A549 (cell line): ENCODE measurements at regions not wholly inside any gene's neighbourhood (a gene's known extent, or its start where the extent isn't known, plus 50 kb on each side); places are given as distances from the start of the nearest gene placed in this dataset.

ENCODE experiments used
- ATAC-seq, 2 experiments: fragments of 200-7000 bp in 1 of 2; fragments of >200 bp in 1 of 2; cut with Nextera tagmentation in 1 of 2; cut with Tn5 transposase in 1 of 2; 3 replicates each; pipeline versions ENCODE4 v1.8.0 to v1.9.1; 2018 to 2020; ENCODE audit warnings: mild to moderate bottlenecking in 1 of 2, moderate library complexity in 1 of 2
- CTCF ChIA-PET: fragments of 300-600 bp; sonication (Branson Sonifier 250); formaldehyde crosslinking; extraction: SDS; loops from one replicate; lab custom pipeline; 2021; ENCODE audit warnings: antibody characterized with exemption, inconsistent platforms; lab: Yijun Ruan, JAX
- POLR2A ChIA-PET: fragments of 350-600 bp; formaldehyde crosslinking; extraction: SDS; loops from one replicate; lab custom pipeline; 2021; ENCODE audit warnings: antibody characterized with exemption, inconsistent platforms; lab: Yijun Ruan, JAX
- DNase-seq, 2 experiments: peaks; one replicate each; pipeline versions ENCODE4 v3.0.0 to v3.0.0-alpha.2; 2011 to 2016; ENCODE audit warnings: low read depth in 1 of 2, low spot score in 1 of 2
- FAIRE-seq: peaks from 2 replicates; lab custom pipeline; 2011; peaks lifted over from hg19 to GRCh38; lab: Jason Lieb, UNC
- H3K27ac ChIP-seq, 2 experiments: fragments of >200 bp; sonication (Bioruptor Twin); formaldehyde crosslinking; 3 replicates each; pipeline ENCODE4 v1.5.1; 2016 to 2017
- H3K4me1 ChIP-seq: fragments of >200 bp; sonication (Bioruptor Twin); formaldehyde crosslinking; 3 replicates; pipeline ENCODE4 v1.6.1; 2016
- H3K4me2 ChIP-seq: fragments of >200 bp; sonication (Bioruptor Twin); formaldehyde crosslinking; 3 replicates; pipeline ENCODE4 v1.6.1; 2016
- H3K4me3 ChIP-seq: fragments of >200 bp; sonication (Bioruptor Twin); formaldehyde crosslinking; 3 replicates; pipeline ENCODE4 v1.5.1; 2016
- H3K9me3 ChIP-seq: fragments of >200 bp; sonication (Bioruptor Twin); formaldehyde crosslinking; 3 replicates; pipeline ENCODE4 v1.6.1; 2016
- BHLHE40 ChIP-seq: IDR thresholded peaks from 2 replicates; pipeline ENCODE4 v1.6.1; 2012; ENCODE audit warnings: low read depth, low read length, inconsistent platforms
- CBX8 ChIP-seq: fragments of 200-600 bp; sonication (generic); IDR thresholded peaks from 2 replicates; pipeline ENCODE4 v1.6.1; 2016
- CEBPB ChIP-seq, 2 experiments: fragments of >200 bp in 1 of 2; sonication (Bioruptor Twin) in 1 of 2; formaldehyde crosslinking in 1 of 2; IDR thresholded peaks; 2 replicates each; pipeline ENCODE4 v1.6.1; 2012 to 2016
- CHD4 ChIP-seq: fragments of 200-600 bp; sonication (generic); IDR thresholded peaks from 2 replicates; pipeline ENCODE4 v1.6.1; 2016; ENCODE audit warnings: antibody characterized with exemption, mild to moderate bottlenecking, borderline replicate concordance
- EHF ChIP-seq: fragments of 250-450 bp; sonication (Bioruptor Pico); IDR thresholded peaks from 2 replicates; pipeline ENCODE4 v1.5.0; 2020; ENCODE audit warnings: mild to moderate bottlenecking
- EP300 ChIP-seq, 2 experiments: fragments of >200 bp; sonication (Bioruptor Twin); formaldehyde crosslinking; IDR thresholded peaks; 2 replicates in 1 of 2; 3 replicates in 1 of 2; pipeline ENCODE4 v1.6.1; 2016 to 2017
- FOSB ChIP-seq: fragments of 250-450 bp; sonication (Bioruptor Pico); IDR thresholded peaks from 2 replicates; pipeline ENCODE4 v1.5.0; 2020; ENCODE audit warnings: mild to moderate bottlenecking, moderate library complexity
- FOXS1 ChIP-seq: fragments of 250-450 bp; sonication (Bioruptor Pico); IDR thresholded peaks from 2 replicates; pipeline ENCODE4 v1.5.0; 2020; ENCODE audit warnings: mild to moderate bottlenecking, moderate library complexity
- GATA3 ChIP-seq: IDR thresholded peaks from 2 replicates; pipeline ENCODE4 v1.6.1; 2012; ENCODE audit warnings: borderline replicate concordance
- HOXB13 ChIP-seq: fragments of 250-450 bp; sonication (Bioruptor Pico); IDR thresholded peaks from 2 replicates; pipeline ENCODE4 v1.5.0; 2020; ENCODE audit warnings: low read depth, mild to moderate bottlenecking, moderate library complexity
- HOXB5 ChIP-seq: fragments of 250-450 bp; sonication (Bioruptor Pico); IDR thresholded peaks from 2 replicates; pipeline ENCODE4 v1.5.0; 2020; ENCODE audit warnings: mild to moderate bottlenecking, moderate library complexity
- JUN ChIP-seq, 2 experiments: fragments of >200 bp; sonication (Bioruptor Twin); formaldehyde crosslinking; IDR thresholded peaks; 2 replicates in 1 of 2; 3 replicates in 1 of 2; pipeline ENCODE4 v1.6.1; 2016 to 2017
- JUNB ChIP-seq: fragments of >200 bp; sonication (Bioruptor Twin); formaldehyde crosslinking; IDR thresholded peaks from 2 replicates; pipeline ENCODE4 v1.6.1; 2016
- KDM1A ChIP-seq: fragments of 200-600 bp; sonication (generic); IDR thresholded peaks from 2 replicates; pipeline ENCODE4 v1.6.1; 2016; ENCODE audit warnings: low read depth, mild to moderate bottlenecking
- KDM5A ChIP-seq: fragments of 200-600 bp; sonication (generic); IDR thresholded peaks from 2 replicates; pipeline ENCODE4 v1.6.1; 2016; ENCODE audit warnings: antibody characterized with exemption, mild to moderate bottlenecking
- MAFK ChIP-seq: fragments of 450-650 bp; IDR thresholded peaks from 2 replicates; pipeline ENCODE4 v1.6.1; 2014; ENCODE audit not compliant: partially characterized antibody
- MAZ ChIP-seq: fragments of 150-350 bp; IDR thresholded peaks from 2 replicates; pipeline ENCODE4 v1.6.1; 2014; ENCODE audit warnings: antibody characterized with exemption, low read depth, low read length, borderline replicate concordance
- MYC ChIP-seq: IDR thresholded peaks from 2 replicates; pipeline ENCODE4 v1.6.1; 2012; ENCODE audit warnings: mild to moderate bottlenecking, inconsistent platforms, low read length, improper control_type of control experiment, borderline replicate concordance
- NFE2L2 ChIP-seq: fragments of 150-350 bp; conservative IDR thresholded peaks from 2 replicates; pipeline ENCODE4 v1.6.1; 2014; ENCODE audit warnings: low read length
- RAD21 ChIP-seq, 2 experiments: fragments of >200 bp in 1 of 2; sonication (Bioruptor Twin) in 1 of 2; formaldehyde crosslinking in 1 of 2; IDR thresholded peaks in 1 of 2; conservative IDR thresholded peaks in 1 of 2; 2 replicates in 1 of 2; 3 replicates in 1 of 2; pipeline ENCODE4 v1.6.1; 2012 to 2018; ENCODE audit warnings: inconsistent platforms in 1 of 2
- RARB ChIP-seq: fragments of 250-450 bp; sonication (Bioruptor Pico); IDR thresholded peaks from 2 replicates; pipeline ENCODE4 v1.8.0; 2021; ENCODE audit warnings: mild to moderate bottlenecking, moderate library complexity
- RFX5 ChIP-seq: fragments of 450-650 bp; IDR thresholded peaks from 2 replicates; pipeline ENCODE4 v1.7.1; 2014; ENCODE audit warnings: antibody characterized with exemption, mild to moderate bottlenecking, moderate library complexity
- SMC3 ChIP-seq: fragments of >200 bp; sonication (Bioruptor Twin); formaldehyde crosslinking; IDR thresholded peaks from 3 replicates; pipeline ENCODE4 v1.6.1; 2018; ENCODE audit warnings: inconsistent platforms
- SREBF2 ChIP-seq: fragments of 450-650 bp; IDR thresholded peaks from 2 replicates; pipeline ENCODE4 v1.6.1; 2014; ENCODE audit warnings: mild to moderate bottlenecking, moderate library complexity
- ZFP36 ChIP-seq: fragments of 450-650 bp; IDR thresholded peaks from 2 replicates; pipeline ENCODE4 v1.6.1; 2014; ENCODE audit warnings: borderline replicate concordance; ENCODE audit not compliant: partially characterized antibody
- ZSCAN20 ChIP-seq: fragments of 250-450 bp; sonication (Bioruptor Pico); IDR thresholded peaks from 2 replicates; pipeline ENCODE4 v1.8.0; 2022; ENCODE audit warnings: mild to moderate bottlenecking, moderate library complexity
- WGBS: methylation state at CpG from one replicate; pipeline ENCODE4 v1.1.6; 2017; ENCODE audit errors: missing lambda C conversion rate; 5-methylcytosine and 5-hydroxymethylcytosine counted together
- TF ChIP-seq, protein P1 (sequence below): fragments of >200 bp; sonication (Bioruptor Twin); formaldehyde crosslinking; IDR thresholded peaks from 3 replicates; pipeline ENCODE4 v1.5.1; 2016
- TF ChIP-seq, protein P2 (sequence below): fragments of 250-450 bp; sonication (Bioruptor Pico); IDR thresholded peaks from 2 replicates; pipeline ENCODE4 v1.5.0; 2021; ENCODE audit warnings: mild to moderate bottlenecking, moderate library complexity, borderline replicate concordance
- TF ChIP-seq, protein P3 (sequence below): IDR thresholded peaks from 2 replicates; pipeline ENCODE4 v1.6.1; 2012
- TF ChIP-seq, protein P4 (sequence below): fragments of >200 bp; sonication (Bioruptor Twin); formaldehyde crosslinking; IDR thresholded peaks from 3 replicates; pipeline ENCODE4 v1.6.1; 2016
- TF ChIP-seq, protein P5 (sequence below): fragments of >200 bp; sonication (Bioruptor Twin); formaldehyde crosslinking; IDR thresholded peaks from 2 replicates; pipeline ENCODE4 v1.6.1; 2016

DNA sequence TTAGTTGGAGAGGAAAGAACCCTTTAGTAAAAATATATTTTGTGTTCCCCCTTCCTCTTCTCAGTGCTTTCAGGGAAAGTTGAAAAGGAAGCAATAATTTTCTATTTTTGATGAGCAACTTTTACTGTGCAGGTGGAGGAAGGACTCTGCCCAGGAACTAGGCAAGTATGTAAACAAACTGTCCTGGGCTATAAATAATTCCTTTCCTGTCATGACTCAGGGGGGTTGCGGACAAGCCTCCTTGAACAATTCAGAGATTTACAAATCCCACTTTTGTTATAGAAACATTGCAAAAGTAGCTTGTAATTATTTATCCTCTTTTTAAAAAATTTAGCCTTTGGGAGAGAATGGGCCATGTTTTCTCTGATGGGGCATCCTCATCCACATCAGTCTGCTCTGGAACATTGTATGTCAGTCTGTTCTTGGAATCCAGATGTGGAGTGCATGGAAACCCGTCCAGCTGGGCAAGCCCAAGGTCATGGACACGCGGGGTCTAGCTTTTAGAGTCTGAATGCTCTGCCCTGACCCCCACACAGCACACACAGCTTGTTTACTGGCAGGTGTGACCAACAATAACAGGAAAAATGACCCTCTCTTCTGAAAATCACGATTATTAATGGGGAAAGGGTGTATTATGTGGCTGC is 127.6 kb downstream of the GADD45G start:
- TF ChIP-seq SMC3 = no peak
- no peak for TF ChIP-seq KDM1A
- TF ChIP-seq MYC = no peak
- no peak for TF ChIP-seq JUN (IDR thresholded peaks at IDR 0.05)
- no peak for TF ChIP-seq CEBPB (IDR thresholded peaks at IDR 0.05)
- TF ChIP-seq, protein P1, sequence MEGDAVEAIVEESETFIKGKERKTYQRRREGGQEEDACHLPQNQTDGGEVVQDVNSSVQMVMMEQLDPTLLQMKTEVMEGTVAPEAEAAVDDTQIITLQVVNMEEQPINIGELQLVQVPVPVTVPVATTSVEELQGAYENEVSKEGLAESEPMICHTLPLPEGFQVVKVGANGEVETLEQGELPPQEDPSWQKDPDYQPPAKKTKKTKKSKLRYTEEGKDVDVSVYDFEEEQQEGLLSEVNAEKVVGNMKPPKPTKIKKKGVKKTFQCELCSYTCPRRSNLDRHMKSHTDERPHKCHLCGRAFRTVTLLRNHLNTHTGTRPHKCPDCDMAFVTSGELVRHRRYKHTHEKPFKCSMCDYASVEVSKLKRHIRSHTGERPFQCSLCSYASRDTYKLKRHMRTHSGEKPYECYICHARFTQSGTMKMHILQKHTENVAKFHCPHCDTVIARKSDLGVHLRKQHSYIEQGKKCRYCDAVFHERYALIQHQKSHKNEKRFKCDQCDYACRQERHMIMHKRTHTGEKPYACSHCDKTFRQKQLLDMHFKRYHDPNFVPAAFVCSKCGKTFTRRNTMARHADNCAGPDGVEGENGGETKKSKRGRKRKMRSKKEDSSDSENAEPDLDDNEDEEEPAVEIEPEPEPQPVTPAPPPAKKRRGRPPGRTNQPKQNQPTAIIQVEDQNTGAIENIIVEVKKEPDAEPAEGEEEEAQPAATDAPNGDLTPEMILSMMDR = no peak
- TF ChIP-seq MAZ = no peak
- TF ChIP-seq HOXB13 (CRISPR knock-in tag) = no peak
- TF ChIP-seq GATA3 = no peak
- no peak for FAIRE-seq
- no peak overlapping the region for H3K27ac ChIP-seq
- CTCF ChIA-PET = interaction anchor here (1.0 to 1.6 kb wide), 4 partner anchors 21 to 367 kb away, joined by 3 to 4 read pairs (median 3); no protein-coding TSS in a partner anchor
- no peak for DNase-seq
- no peak overlapping the region for H3K4me3 ChIP-seq
- 13% methylated on average over 5 of the region's 5 CpGs for WGBS
- H3K9me3 ChIP-seq = no peaks in the 10 kb centered on the region
- no peak overlapping the region; the same call in 2 of the 3 replicates for H3K4me2 ChIP-seq
- POLR2A ChIA-PET = no interaction called here
- peak in 1 of 2 experiments; percentile 51; a peak in 1 of 6 replicates for ATAC-seq
- 0 out of 3 replicates have a peak, but pooled peaks cover 4% of the 10 kb centered on the region for H3K4me1 ChIP-seq

DNA sequence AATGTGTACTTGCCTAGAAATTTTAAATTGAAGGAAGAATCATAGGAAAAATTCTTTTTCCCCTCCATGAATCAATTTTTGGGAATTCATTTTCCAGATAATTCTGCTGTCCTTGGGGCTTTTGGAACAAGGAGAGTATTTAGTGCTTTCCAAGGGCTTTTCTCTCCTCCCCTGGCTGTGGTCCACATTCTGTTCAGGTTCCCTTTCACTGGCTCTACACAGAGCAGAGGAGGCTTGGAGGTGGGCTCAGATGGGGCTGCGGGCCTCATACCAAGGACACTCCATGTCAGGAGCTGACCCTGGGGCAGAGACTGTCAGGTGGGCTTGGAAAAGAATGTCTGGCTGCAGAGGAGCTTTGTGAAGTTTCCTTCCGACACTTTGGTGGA is 128.1 kb downstream of the GADD45G start:
- Histone ChIP-seq H3K4me3 (no peak overlapping the region), H3K4me2 (no peak overlapping the region), H3K27ac (no peak overlapping the region), H3K9me3 (no peaks in the 10 kb centered on the region), H3K4me1 (0 out of 3 replicates have a peak, but pooled peaks cover 4% of the 10 kb centered on the region)
- CTCF ChIA-PET = interaction anchor here (1.0 to 1.6 kb wide), 3 partner anchors 22 to 140 kb away, joined by 3 read pairs; no protein-coding TSS in a partner anchor
- 58% methylated on average over 2 of the region's 2 CpGs for WGBS
- DNase-seq (no peak), FAIRE-seq (no peak), ATAC-seq (no peak)
- TF ChIP-seq HOXB13 (CRISPR knock-in tag) (no peak), MAFK (no peak), ZSCAN20 (no peak), EP300 (IDR thresholded peaks at IDR 0.05) (no peak), JUNB (no peak), ZFP36 (no peak), MAZ (no peak), BHLHE40 (no peak), KDM5A (no peak), FOXS1 (CRISPR knock-in tag) (no peak), JUN (IDR thresholded peaks at IDR 0.05) (no peak), RAD21 (conservative IDR thresholded peaks at IDR 0.05 in 1 of 2, IDR thresholded peaks at IDR 0.05 in 1 of 2) (no peak)
- TF ChIP-seq, protein P2, sequence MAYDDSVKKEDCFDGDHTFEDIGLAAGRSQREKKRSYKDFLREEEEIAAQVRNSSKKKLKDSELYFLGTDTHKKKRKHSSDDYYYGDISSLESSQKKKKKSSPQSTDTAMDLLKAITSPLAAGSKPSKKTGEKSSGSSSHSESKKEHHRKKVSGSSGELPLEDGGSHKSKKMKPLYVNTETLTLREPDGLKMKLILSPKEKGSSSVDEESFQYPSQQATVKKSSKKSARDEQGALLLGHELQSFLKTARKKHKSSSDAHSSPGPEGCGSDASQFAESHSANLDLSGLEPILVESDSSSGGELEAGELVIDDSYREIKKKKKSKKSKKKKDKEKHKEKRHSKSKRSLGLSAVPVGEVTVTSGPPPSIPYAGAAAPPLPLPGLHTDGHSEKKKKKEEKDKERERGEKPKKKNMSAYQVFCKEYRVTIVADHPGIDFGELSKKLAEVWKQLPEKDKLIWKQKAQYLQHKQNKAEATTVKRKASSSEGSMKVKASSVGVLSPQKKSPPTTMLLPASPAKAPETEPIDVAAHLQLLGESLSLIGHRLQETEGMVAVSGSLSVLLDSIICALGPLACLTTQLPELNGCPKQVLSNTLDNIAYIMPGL (CRISPR knock-in tag) = no peak
- POLR2A ChIA-PET = no interaction called here

DNA sequence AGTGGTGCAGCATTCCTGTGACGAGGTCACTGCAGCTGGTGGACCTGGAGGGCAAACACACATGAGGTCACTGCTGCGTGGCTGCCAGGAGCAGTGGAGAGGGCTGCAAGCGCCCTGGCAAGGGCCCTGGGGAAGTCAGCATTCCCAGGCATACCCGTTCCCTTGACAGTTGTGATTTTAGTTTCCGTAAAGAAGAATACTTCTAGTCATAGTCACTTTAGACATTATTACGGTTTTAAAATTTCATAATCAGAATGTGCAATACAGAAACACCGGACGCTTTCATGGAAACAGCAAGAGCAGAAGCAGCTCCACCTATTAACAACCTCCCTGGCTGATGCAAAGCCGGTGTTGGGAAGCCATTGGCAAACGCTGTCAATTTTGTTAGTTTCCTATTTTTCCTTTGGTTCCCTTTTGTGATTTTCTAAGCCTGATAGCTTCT is 129.8 kb downstream of the GADD45G start:
- FAIRE-seq (no peak), ATAC-seq (no peak), DNase-seq (no peak)
- POLR2A ChIA-PET = no interaction called here
- CTCF ChIA-PET = interaction anchor here (1.2 kb wide), 1 partner anchor 10 kb away, joined by 4 read pairs; no protein-coding TSS in a partner anchor
- Histone ChIP-seq H3K27ac (no peak overlapping the region), H3K4me1 (0 out of 3 replicates have a peak, but pooled peaks cover 4% of the 10 kb centered on the region), H3K4me3 (no peak overlapping the region), H3K9me3 (no peaks in the 10 kb centered on the region), H3K4me2 (no peak overlapping the region)
- 64% methylated on average over 10 of the region's 10 CpGs for WGBS
- TF ChIP-seq, protein P3, sequence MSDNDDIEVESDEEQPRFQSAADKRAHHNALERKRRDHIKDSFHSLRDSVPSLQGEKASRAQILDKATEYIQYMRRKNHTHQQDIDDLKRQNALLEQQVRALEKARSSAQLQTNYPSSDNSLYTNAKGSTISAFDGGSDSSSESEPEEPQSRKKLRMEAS = no peak
- TF ChIP-seq SREBF2 (no peak), FOXS1 (CRISPR knock-in tag) (no peak), ZSCAN20 (no peak), CHD4 (no peak), RARB (CRISPR knock-in tag) (no peak), NFE2L2 (no peak), EHF (CRISPR knock-in tag) (no peak), CBX8 (no peak), FOSB (CRISPR knock-in tag) (no peak), HOXB5 (CRISPR knock-in tag) (no peak), EP300 (IDR thresholded peaks at IDR 0.05) (no peak), RFX5 (no peak)
- TF ChIP-seq, protein P4, sequence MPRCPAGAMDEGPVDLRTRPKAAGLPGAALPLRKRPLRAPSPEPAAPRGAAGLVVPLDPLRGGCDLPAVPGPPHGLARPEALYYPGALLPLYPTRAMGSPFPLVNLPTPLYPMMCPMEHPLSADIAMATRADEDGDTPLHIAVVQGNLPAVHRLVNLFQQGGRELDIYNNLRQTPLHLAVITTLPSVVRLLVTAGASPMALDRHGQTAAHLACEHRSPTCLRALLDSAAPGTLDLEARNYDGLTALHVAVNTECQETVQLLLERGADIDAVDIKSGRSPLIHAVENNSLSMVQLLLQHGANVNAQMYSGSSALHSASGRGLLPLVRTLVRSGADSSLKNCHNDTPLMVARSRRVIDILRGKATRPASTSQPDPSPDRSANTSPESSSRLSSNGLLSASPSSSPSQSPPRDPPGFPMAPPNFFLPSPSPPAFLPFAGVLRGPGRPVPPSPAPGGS = no peak
- TF ChIP-seq, protein P5, sequence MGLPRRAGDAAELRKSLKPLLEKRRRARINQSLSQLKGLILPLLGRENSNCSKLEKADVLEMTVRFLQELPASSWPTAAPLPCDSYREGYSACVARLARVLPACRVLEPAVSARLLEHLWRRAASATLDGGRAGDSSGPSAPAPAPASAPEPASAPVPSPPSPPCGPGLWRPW = no peak
